ENCODE measurements at regions not wholly inside any gene's neighbourhood (a gene's known extent, or its start where the extent isn't known, plus 50 kb on each side); places are given as distances from the start of the nearest gene placed in this dataset.

- TF ChIP-seq CTCF (IDR thresholded peaks at IDR 0.05) = no peak
- no peak for TF ChIP-seq JUND (IDR thresholded peaks at IDR 0.05)
- no peak for TF ChIP-seq POLR2AphosphoS5 (IDR thresholded peaks at IDR 0.05; ENCODE audit: low read depth, low read length)
- TF ChIP-seq CHD2 (IDR thresholded peaks at IDR 0.05; ENCODE audit: low read length, partially characterized antibody) = no peak
- no peak for TF ChIP-seq RFX5 (IDR thresholded peaks at IDR 0.05; ENCODE audit: low read length)
- TF ChIP-seq RCOR1 (IDR thresholded peaks at IDR 0.05; ENCODE audit: low read length) = no peak
- TF ChIP-seq TAF1 (IDR thresholded peaks at IDR 0.05; ENCODE audit: borderline replicate concordance, low read depth, low read length) = no peak
- TF ChIP-seq ELF1 (IDR thresholded peaks at IDR 0.05) = no peak
- TF ChIP-seq RAD21 (IDR thresholded peaks at IDR 0.05; ENCODE audit: low read length) = no peak
- no peak for TF ChIP-seq GABPA (IDR thresholded peaks at IDR 0.05; ENCODE audit: low read depth)
- TF ChIP-seq PBX3 (IDR thresholded peaks at IDR 0.05) = no peak
- TF ChIP-seq EP300 (IDR thresholded peaks at IDR 0.05; ENCODE audit: borderline replicate concordance in 1 of 2, low read depth in 1 of 2, low read length in 1 of 2) = no peak
These were observed 1074.1 kb upstream of the SLIT2 start for GRCh38 chr4:19177616-19178015.

Measured in SK-N-SH (cell line).